T-helper 22 cell (primary cell): ENCODE measurements at regions not wholly inside any gene's neighbourhood (a gene's known extent, or its start where the extent isn't known, plus 50 kb on each side); places are given as distances from the start of the nearest gene placed in this dataset.

Experiments
- DNase-seq: peaks from one replicate; pipeline ENCODE4 v3.0.0-alpha.2; 2020; ENCODE audit warnings: low read depth

- no peak for DNase-seq
Observed at GRCh38 chr3:22476976-22477375, 726.0 kb upstream of the ZNF385D start.

- no peak for DNase-seq
Observed at GRCh38 chr3:22485954-22486353, 717.2 kb upstream of the UBE2E2 start.

- DNase-seq = no peak
Observed at GRCh38 chr3:22490747-22491146, 712.4 kb upstream of the UBE2E2 start.

- DNase-seq = no peak
Observed at GRCh38 chr3:22491344-22491743, 711.8 kb upstream of the UBE2E2 start.

GRCh38 chr3:22492342-22492741 lies 710.8 kb upstream of the UBE2E2 start:
- no peak for DNase-seq

- no peak for DNase-seq
Observed at GRCh38 chr3:22495241-22495640, 707.9 kb upstream of the UBE2E2 start.

GRCh38 chr3:22495791-22496190 lies 707.3 kb upstream of the UBE2E2 start:
- no peak for DNase-seq

GRCh38 chr3:22496641-22497040 lies 706.5 kb upstream of the UBE2E2 start:
- DNase-seq = no peak

- no peak for DNase-seq
Observed at GRCh38 chr3:22506871-22507270, 696.3 kb upstream of the UBE2E2 start.

- no peak for DNase-seq
Observed at GRCh38 chr3:22507709-22508108, 695.4 kb upstream of the UBE2E2 start.

GRCh38 chr3:22523925-22524324 lies 679.2 kb upstream of the UBE2E2 start:
- no peak for DNase-seq

- no peak for DNase-seq
Observed at GRCh38 chr3:22526266-22526837, 676.8 kb upstream of the UBE2E2 start.

GRCh38 chr3:22536541-22536940 lies 666.6 kb upstream of the UBE2E2 start:
- DNase-seq = no peak

- DNase-seq = no peak
Observed at GRCh38 chr3:22537560-22537959, 665.6 kb upstream of the UBE2E2 start.

- DNase-seq = no peak
Observed at GRCh38 chr3:22542311-22542710, 660.8 kb upstream of the UBE2E2 start.

GRCh38 chr3:22555753-22556435 lies 647.2 kb upstream of the UBE2E2 start:
- DNase-seq = no peak

GRCh38 chr3:22565393-22565792 lies 637.7 kb upstream of the UBE2E2 start:
- no peak for DNase-seq

- no peak for DNase-seq
Observed at GRCh38 chr3:22568285-22568684, 634.8 kb upstream of the UBE2E2 start.

- no peak for DNase-seq
Observed at GRCh38 chr3:22569570-22569969, 633.6 kb upstream of the UBE2E2 start.

- no peak for DNase-seq
Observed at GRCh38 chr3:22581007-22581406, 622.1 kb upstream of the UBE2E2 start.

GRCh38 chr3:22582266-22582665 lies 620.9 kb upstream of the UBE2E2 start:
- DNase-seq = no peak

- no peak for DNase-seq
Observed at GRCh38 chr3:22585504-22585903, 617.6 kb upstream of the UBE2E2 start.

- no peak for DNase-seq
Observed at GRCh38 chr3:22585911-22586310, 617.2 kb upstream of the UBE2E2 start.

GRCh38 chr3:22587446-22587845 lies 615.7 kb upstream of the UBE2E2 start:
- no peak for DNase-seq
